Ascending aorta (tissue), 2 donors: ENCODE measurements at regions not wholly inside any gene's neighbourhood (a gene's known extent, or its start where the extent isn't known, plus 50 kb on each side); places are given as distances from the start of the nearest gene placed in this dataset.

Experiments used
- DNase-seq, 2 donors: peaks; one replicate each; pipeline ENCODE4 v3.0.0-alpha.2; 2019; ENCODE audit warnings: low spot score in 2 of 2
- H3K27ac ChIP-seq, 2 donors: fragments of 200-600 bp; sonication (generic); one replicate each; pipeline ENCODE4 v1.5.1; 2016 to 2017; ENCODE audit warnings: mild to moderate bottlenecking in 1 of 2
- H3K27me3 ChIP-seq: fragments of 200-600 bp; sonication (generic); one replicate; pipeline ENCODE4 v1.5.1; 2017
- H3K36me3 ChIP-seq, 2 donors: fragments of 200-600 bp; sonication (generic); one replicate each; pipeline ENCODE4 v1.5.1; 2016
- H3K4me1 ChIP-seq, 2 donors: fragments of 200-600 bp; sonication (generic); one replicate each; pipeline ENCODE4 v1.5.1; 2016 to 2017; ENCODE audit warnings: mild to moderate bottlenecking in 1 of 2
- H3K4me3 ChIP-seq, 2 donors: fragments of 200-600 bp; sonication (generic); one replicate each; pipeline ENCODE4 v1.5.1; 2016 to 2017; ENCODE audit warnings: mild to moderate bottlenecking in 1 of 2
- H3K9me3 ChIP-seq, 2 donors: fragments of 200-600 bp; sonication (generic); one replicate each; pipeline ENCODE4 v1.5.1; 2016
- intact Hi-C: fragments of 100-400 bp; cut with DNase I; formaldehyde crosslinking; loops from one replicate; pipeline ENCODE4 v1.15.1; 2023
- TF ChIP-seq, protein P1 (sequence below), 3 experiments: fragments of 200-600 bp in 2 of 3; fragments of 450-650 bp in 1 of 3; sonication (generic) in 2 of 3; IDR thresholded peaks; one replicate each; pipeline ENCODE4 v1.5.1; 2016 to 2019; ENCODE audit warnings: antibody characterized with exemption in 3 of 3, mild to moderate bottlenecking in 1 of 3, moderate library complexity in 1 of 3

DNA sequence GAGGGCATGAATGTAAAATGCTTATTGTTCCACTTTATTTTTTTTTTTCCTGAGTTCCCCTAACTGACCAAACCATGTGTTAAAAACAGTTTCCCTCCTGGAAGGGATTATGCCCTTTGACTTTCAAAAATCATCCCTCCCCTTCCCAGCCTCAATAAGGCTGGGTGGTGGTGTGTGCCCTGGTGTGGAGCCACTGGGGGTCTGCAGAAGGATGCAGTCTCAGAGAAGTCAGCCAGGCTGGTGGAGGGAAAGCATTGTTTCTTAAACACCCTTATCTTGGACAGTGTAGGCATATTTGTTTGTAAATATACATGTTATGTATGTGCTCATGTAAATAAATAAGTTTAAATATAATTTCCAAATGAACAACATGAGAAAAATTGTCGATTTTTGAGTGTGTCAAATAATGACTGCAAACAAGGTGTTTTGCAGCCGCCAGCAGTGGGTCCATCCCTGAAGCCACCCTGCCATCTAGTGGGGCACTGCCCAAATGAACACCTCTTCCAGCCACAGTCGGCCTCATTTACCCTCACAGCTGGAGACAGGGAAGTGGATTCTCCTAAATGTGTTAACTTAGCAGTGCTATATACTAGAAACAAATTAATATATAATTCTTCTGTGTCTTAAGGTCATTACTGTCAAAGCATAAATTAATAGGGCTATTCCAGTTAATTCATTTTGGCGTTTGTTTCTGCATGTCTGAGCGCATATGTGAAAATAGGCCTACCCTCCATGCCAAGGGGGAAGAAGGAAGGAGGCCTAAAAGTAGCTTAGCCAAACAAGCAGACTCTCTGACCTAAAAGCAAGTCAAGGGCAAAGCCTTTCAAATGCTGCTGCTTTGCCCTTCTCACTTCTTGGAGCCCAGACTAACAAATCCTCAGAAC lies 209.6 kb upstream of the PIK3C3 start:
- DNase-seq: no peak

DNA sequence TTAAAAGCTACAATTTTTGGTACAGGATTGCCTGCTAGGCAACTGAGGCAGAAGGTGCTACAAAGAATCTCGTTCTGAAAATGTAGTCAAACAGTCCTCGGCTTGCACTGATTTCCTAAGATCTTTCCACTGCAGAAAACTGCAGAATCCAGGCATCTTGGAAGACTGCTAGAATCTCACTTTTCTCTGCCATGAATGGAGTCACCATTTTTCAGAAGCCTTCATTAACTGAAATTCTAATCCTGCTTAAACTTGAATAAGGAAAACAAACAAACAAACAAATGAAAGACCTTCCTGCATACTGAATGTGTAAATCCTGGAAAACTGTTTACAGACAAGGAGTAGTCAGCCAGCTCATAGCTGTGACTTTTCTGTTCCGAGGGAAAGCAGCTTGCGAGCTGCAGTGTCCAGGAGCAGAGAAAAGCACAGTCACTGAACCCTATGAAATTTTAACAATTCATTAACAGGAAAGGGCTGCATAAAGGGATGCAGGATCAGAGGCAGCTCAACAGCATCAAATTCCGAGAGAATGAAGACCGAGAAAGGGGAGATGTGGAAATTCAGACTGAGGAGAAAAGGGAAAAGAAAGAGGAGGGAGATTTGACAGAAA lies 210.5 kb upstream of the PIK3C3 start:
- H3K27ac ChIP-seq: no peak overlapping the region
- no peak overlapping the region for H3K4me3 ChIP-seq
- H3K27me3 ChIP-seq: no peaks in the 10 kb centered on the region
- DNase-seq: no peak
- no peaks in the 10 kb centered on the region for H3K4me1 ChIP-seq
- H3K36me3 ChIP-seq: no peaks in the 10 kb centered on the region
- intact Hi-C loops: no loop called here
- H3K9me3 ChIP-seq: no peaks in the 10 kb centered on the region
- TF ChIP-seq, protein P1, sequence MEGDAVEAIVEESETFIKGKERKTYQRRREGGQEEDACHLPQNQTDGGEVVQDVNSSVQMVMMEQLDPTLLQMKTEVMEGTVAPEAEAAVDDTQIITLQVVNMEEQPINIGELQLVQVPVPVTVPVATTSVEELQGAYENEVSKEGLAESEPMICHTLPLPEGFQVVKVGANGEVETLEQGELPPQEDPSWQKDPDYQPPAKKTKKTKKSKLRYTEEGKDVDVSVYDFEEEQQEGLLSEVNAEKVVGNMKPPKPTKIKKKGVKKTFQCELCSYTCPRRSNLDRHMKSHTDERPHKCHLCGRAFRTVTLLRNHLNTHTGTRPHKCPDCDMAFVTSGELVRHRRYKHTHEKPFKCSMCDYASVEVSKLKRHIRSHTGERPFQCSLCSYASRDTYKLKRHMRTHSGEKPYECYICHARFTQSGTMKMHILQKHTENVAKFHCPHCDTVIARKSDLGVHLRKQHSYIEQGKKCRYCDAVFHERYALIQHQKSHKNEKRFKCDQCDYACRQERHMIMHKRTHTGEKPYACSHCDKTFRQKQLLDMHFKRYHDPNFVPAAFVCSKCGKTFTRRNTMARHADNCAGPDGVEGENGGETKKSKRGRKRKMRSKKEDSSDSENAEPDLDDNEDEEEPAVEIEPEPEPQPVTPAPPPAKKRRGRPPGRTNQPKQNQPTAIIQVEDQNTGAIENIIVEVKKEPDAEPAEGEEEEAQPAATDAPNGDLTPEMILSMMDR (IDR thresholded peaks at IDR 0.05): no peak

More for the DNA sequence above, 209.6 kb upstream of the PIK3C3 start:
- TF ChIP-seq, protein P1 (IDR thresholded peaks at IDR 0.05): peak in 1 of 3 experiments; percentile 35
- no peak overlapping the region for H3K27ac ChIP-seq
- H3K4me1 ChIP-seq: no peaks in the 10 kb centered on the region
- intact Hi-C loops: no loop called here
- H3K36me3 ChIP-seq: no peaks in the 10 kb centered on the region
- no peaks in the 10 kb centered on the region for H3K27me3 ChIP-seq
- no peak overlapping the region for H3K4me3 ChIP-seq
- no peaks in the 10 kb centered on the region for H3K9me3 ChIP-seq

DNA sequence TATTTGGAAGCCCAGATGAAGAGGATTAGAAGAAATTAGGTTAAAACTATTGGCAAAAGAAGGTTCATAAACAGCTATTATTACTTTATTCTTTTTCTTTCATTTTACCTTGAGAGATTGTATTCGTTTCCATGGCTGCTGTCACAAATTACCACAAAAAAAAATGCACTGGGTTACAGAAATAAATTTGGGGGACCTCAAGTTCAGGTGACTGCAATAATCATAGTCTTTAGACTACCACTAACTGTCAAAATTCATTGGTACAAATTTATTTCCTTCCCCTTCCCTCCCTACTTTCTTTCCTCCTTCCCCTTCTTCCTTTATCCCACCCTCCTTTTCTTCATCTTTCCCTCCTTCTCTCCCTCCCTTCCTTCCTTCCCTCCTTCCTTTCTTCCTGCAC lies 217.8 kb upstream of the PIK3C3 start:
- no peak overlapping the region for H3K4me3 ChIP-seq
- TF ChIP-seq, protein P1 (IDR thresholded peaks at IDR 0.05): no peak
- no peak for DNase-seq
- no peaks in the 10 kb centered on the region for H3K9me3 ChIP-seq
- H3K27me3 ChIP-seq: no peaks in the 10 kb centered on the region
- H3K27ac ChIP-seq: no peak overlapping the region
- no peaks in the 10 kb centered on the region for H3K36me3 ChIP-seq
- intact Hi-C loops: no loop called here
- no peaks in the 10 kb centered on the region for H3K4me1 ChIP-seq

DNA sequence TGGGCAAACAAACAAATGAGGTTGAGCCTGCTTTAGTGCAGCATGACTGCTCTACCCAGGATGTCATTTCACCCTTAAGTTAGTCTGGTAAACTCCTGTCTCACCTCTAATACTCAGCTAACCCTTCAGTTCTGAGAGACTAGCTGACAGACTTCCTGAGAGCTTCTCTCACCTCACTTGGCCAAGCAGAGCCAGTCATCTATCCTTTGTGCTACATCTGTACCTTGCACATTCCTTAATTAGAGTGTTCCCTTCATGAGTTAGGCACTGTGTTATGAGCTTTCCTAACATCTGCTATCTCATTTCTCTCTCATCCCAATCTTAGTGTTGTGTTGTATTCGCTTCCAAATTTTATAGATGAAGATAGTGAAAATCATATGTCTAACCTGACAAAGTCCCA lies 220.1 kb upstream of the PIK3C3 start:
- H3K4me3 ChIP-seq: no peak overlapping the region
- H3K4me1 ChIP-seq: no peaks in the 10 kb centered on the region
- no peaks in the 10 kb centered on the region for H3K36me3 ChIP-seq
- TF ChIP-seq, protein P1 (IDR thresholded peaks at IDR 0.05): no peak
- intact Hi-C loops: no loop called here
- no peak for DNase-seq
- no peaks in the 10 kb centered on the region for H3K9me3 ChIP-seq
- H3K27me3 ChIP-seq: no peaks in the 10 kb centered on the region
- no peak overlapping the region for H3K27ac ChIP-seq

DNA sequence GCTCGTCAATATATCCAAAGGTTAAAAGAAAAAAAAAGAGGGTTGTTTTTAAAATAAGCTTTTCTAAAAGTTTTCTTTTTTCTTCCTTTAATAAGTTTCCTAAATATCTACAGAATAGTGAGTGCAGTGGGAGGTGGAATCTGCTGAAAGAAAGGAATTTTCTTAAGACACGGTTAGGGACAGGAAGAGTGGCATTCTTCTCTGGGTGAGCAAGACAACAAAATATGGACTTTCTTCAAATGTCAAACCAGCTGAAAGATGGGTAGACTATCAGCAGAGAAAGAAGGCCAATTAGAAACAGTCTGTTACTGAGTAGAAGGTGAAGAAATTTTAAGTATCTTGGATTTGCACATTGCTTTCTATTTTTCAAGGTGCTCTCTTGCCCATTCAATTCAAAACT lies 222.7 kb upstream of the PIK3C3 start:
- no peak overlapping the region for H3K27ac ChIP-seq
- no peak for DNase-seq
- no peaks in the 10 kb centered on the region for H3K36me3 ChIP-seq
- H3K9me3 ChIP-seq: no peaks in the 10 kb centered on the region
- intact Hi-C loops: no loop called here
- TF ChIP-seq, protein P1 (IDR thresholded peaks at IDR 0.05): no peak
- H3K4me1 ChIP-seq: no peaks in the 10 kb centered on the region
- no peaks in the 10 kb centered on the region for H3K27me3 ChIP-seq
- no peak overlapping the region for H3K4me3 ChIP-seq
